ENCODE measurements at regions not wholly inside any gene's neighbourhood (a gene's known extent, or its start where the extent isn't known, plus 50 kb on each side); places are given as distances from the start of the nearest gene placed in this dataset.

- TF ChIP-seq POLR2A (IDR thresholded peaks at IDR 0.05; ENCODE audit: low read depth, low read length) (no peak), TAF1 (IDR thresholded peaks at IDR 0.05; ENCODE audit: low read depth, low read length) (no peak)
Measured at GRCh38 chr14:51365241-51365965, 125.4 kb downstream of the TMX1 start.

All from GM12891 (cell line).